H9 (cell line): ENCODE measurements at regions not wholly inside any gene's neighbourhood (a gene's known extent, or its start where the extent isn't known, plus 50 kb on each side); places are given as distances from the start of the nearest gene placed in this dataset.

Source experiments
- DNase-seq: peaks from one replicate; pipeline ENCODE4 v3.0.0-alpha.2; 2017
- H2AFZ ChIP-seq: one replicate; pipeline ENCODE4 v1.6.1; 2013; ENCODE audit warnings: mild to moderate bottlenecking, low read length, control low read depth, moderate library complexity
- H2AK5ac ChIP-seq: 2 replicates; pipeline ENCODE4 v1.6.1; 2013; ENCODE audit warnings: low read length, control low read depth, mixed read lengths; ENCODE audit not compliant: insufficient read length
- H2BK120ac ChIP-seq: one replicate; pipeline ENCODE4 v1.6.1; 2013; ENCODE audit warnings: low read depth, mild to moderate bottlenecking, low read length, control low read depth, inconsistent platforms; ENCODE audit not compliant: poor library complexity, severe bottlenecking
- H2BK12ac ChIP-seq: 2 replicates; pipeline ENCODE4 v1.6.1; 2013; ENCODE audit warnings: low read length, control low read depth, mixed read lengths, low read depth; ENCODE audit not compliant: insufficient read length
- H2BK15ac ChIP-seq: 2 replicates; pipeline ENCODE4 v1.6.1; 2013; ENCODE audit warnings: low read depth, low read length, control low read depth
- H2BK20ac ChIP-seq: one replicate; pipeline ENCODE4 v1.6.1; 2013; ENCODE audit warnings: low read depth, mild to moderate bottlenecking, low read length, control low read depth, inconsistent platforms; ENCODE audit not compliant: poor library complexity, severe bottlenecking
- H2BK5ac ChIP-seq: 2 replicates; pipeline ENCODE4 v1.6.1; 2013; ENCODE audit warnings: low read length, control low read depth, mixed read lengths; ENCODE audit not compliant: insufficient read length
- H3K14ac ChIP-seq: 2 replicates; pipeline ENCODE4 v1.6.1; 2013; ENCODE audit warnings: low read length, control low read depth; ENCODE audit not compliant: insufficient read depth
- H3K18ac ChIP-seq: 2 replicates; pipeline ENCODE4 v1.6.1; 2013; ENCODE audit warnings: low read depth, mild to moderate bottlenecking, mixed read lengths, low read length, control low read depth; ENCODE audit not compliant: insufficient read length
- H3K23ac ChIP-seq: 2 replicates; pipeline ENCODE4 v1.6.1; 2013; ENCODE audit warnings: low read length, control low read depth, mixed read lengths, low read depth; ENCODE audit not compliant: insufficient read length
- H3K23me2 ChIP-seq: 2 replicates; pipeline ENCODE4 v1.6.1; 2013; ENCODE audit warnings: low read depth, mild to moderate bottlenecking, mixed read lengths, low read length, control low read depth; ENCODE audit not compliant: insufficient read length, poor library complexity, severe bottlenecking
- H3K27ac ChIP-seq: 2 replicates; pipeline ENCODE4 v1.5.1; 2013; ENCODE audit warnings: low read length, control low read depth, mixed read lengths, low read depth; ENCODE audit not compliant: insufficient read length
- H3K27me3 ChIP-seq: 2 replicates; pipeline ENCODE4 v1.6.1; 2013; ENCODE audit warnings: low read length, control low read depth, inconsistent platforms; ENCODE audit not compliant: insufficient read depth
- H3K4ac ChIP-seq: 2 replicates; pipeline ENCODE4 v1.6.1; 2013; ENCODE audit warnings: low read depth, mild to moderate bottlenecking, control low read depth, inconsistent platforms, low read length, moderate library complexity
- H3K4me1 ChIP-seq: 2 replicates; pipeline ENCODE4 v1.6.1; 2013; ENCODE audit warnings: low read length, control low read depth, inconsistent platforms; ENCODE audit not compliant: insufficient read depth
- H3K4me2 ChIP-seq: 2 replicates; pipeline ENCODE4 v1.6.1; 2013; ENCODE audit warnings: low read length, control low read depth, mixed read lengths; ENCODE audit not compliant: insufficient read length, insufficient read depth
- H3K56ac ChIP-seq: 2 replicates; pipeline ENCODE4 v1.6.1; 2013; ENCODE audit warnings: low read depth, mild to moderate bottlenecking, mixed read lengths, low read length, control low read depth; ENCODE audit not compliant: insufficient read length
- H3K79me1 ChIP-seq: 2 replicates; pipeline ENCODE4 v1.6.1; 2013; ENCODE audit warnings: low read depth, mild to moderate bottlenecking, moderate library complexity, low read length, control low read depth, inconsistent platforms; ENCODE audit not compliant: insufficient read depth, poor library complexity, severe bottlenecking
- H3K79me2 ChIP-seq: 2 replicates; pipeline ENCODE4 v1.6.1; 2013; ENCODE audit warnings: low read length, control low read depth, inconsistent platforms; ENCODE audit not compliant: insufficient read depth
- H3K9ac ChIP-seq: 2 replicates; pipeline ENCODE4 v1.6.1; 2013; ENCODE audit warnings: low read length, control low read depth, mixed read lengths; ENCODE audit not compliant: insufficient read length; ENCODE audit errors: extremely low read depth
- H3K9me3 ChIP-seq: one replicate; pipeline ENCODE4 v1.6.1; 2013; ENCODE audit warnings: low read depth, low read length, inconsistent platforms; ENCODE audit not compliant: control insufficient read depth
- H3T11ph ChIP-seq: one replicate; pipeline ENCODE4 v1.6.1; 2013; ENCODE audit warnings: mild to moderate bottlenecking, low read length, control low read depth, inconsistent platforms
- H4K20me1 ChIP-seq: one replicate; pipeline ENCODE4 v1.6.1; 2013; ENCODE audit not compliant: control insufficient read depth, insufficient read length, insufficient read depth
- H4K5ac ChIP-seq: 2 replicates; pipeline ENCODE4 v1.6.1; 2013; ENCODE audit warnings: low read depth, mild to moderate bottlenecking, mixed read lengths, low read length, control low read depth; ENCODE audit not compliant: insufficient read length
- H4K8ac ChIP-seq: replicated peaks from 2 replicates; pipeline ENCODE4 v1.6.1; 2013; ENCODE audit warnings: low read length, control low read depth, mixed read lengths, low read depth; ENCODE audit not compliant: insufficient read length
- H4K91ac ChIP-seq: 2 replicates; pipeline ENCODE4 v1.6.1; 2013; ENCODE audit warnings: low read depth, mild to moderate bottlenecking, moderate library complexity, mixed read lengths, low read length, control low read depth; ENCODE audit not compliant: insufficient read length
- H3K27ac Mint-ChIP-seq, 3 experiments: 2 replicates in 2 of 3; 3 replicates in 1 of 3; pipeline ENCODE4 v1.8.0; 2020 to 2021; ENCODE audit warnings: mixed read lengths in 3 of 3, mild to moderate bottlenecking in 1 of 3, moderate library complexity in 1 of 3
- H3K27me3 Mint-ChIP-seq: 2 replicates; pipeline ENCODE4 v1.8.0; 2021; ENCODE audit warnings: low read depth, mild to moderate bottlenecking, moderate library complexity, mixed read lengths
- H3K36me3 Mint-ChIP-seq, 3 experiments: 2 replicates in 2 of 3; 3 replicates in 1 of 3; pipeline ENCODE4 v1.8.0; 2020 to 2021; ENCODE audit warnings: low read depth in 3 of 3, mixed read lengths in 3 of 3; ENCODE audit not compliant: insufficient read depth in 1 of 3
- H3K4me1 Mint-ChIP-seq, 2 experiments: 2 replicates each; pipeline ENCODE4 v1.8.0; 2020; ENCODE audit warnings: mixed read lengths in 2 of 2
- H3K4me3 Mint-ChIP-seq, 2 experiments: 2 replicates in 1 of 2; 3 replicates in 1 of 2; pipeline ENCODE4 v1.8.0; 2020 to 2021; ENCODE audit warnings: mild to moderate bottlenecking in 2 of 2, mixed read lengths in 2 of 2, moderate library complexity in 1 of 2
- H3K9me3 Mint-ChIP-seq, 2 experiments: 2 replicates in 1 of 2; 3 replicates in 1 of 2; pipeline ENCODE4 v1.8.0; 2020; ENCODE audit warnings: mild to moderate bottlenecking in 2 of 2, mixed read lengths in 2 of 2, moderate library complexity in 1 of 2
- WGBS: extraction: QIAGEN DNeasy Blood & Tissue Kit; methylation state at CpG from one replicate; pipeline ENCODE4 v1.1.7; 2013; ENCODE audit warnings: missing lambda C conversion rate, low lambda C conversion rate, mixed read lengths; ENCODE audit not compliant: insufficient read length; ENCODE audit errors: extremely low coverage; 5-methylcytosine and 5-hydroxymethylcytosine counted together
- TF ChIP-seq, protein P1 (sequence below): fragments of 200-600 bp; sonication (generic); conservative IDR thresholded peaks from 3 replicates; pipeline ENCODE4 v1.8.0; 2021; ENCODE audit warnings: antibody characterized with exemption, mild to moderate bottlenecking

DNA sequence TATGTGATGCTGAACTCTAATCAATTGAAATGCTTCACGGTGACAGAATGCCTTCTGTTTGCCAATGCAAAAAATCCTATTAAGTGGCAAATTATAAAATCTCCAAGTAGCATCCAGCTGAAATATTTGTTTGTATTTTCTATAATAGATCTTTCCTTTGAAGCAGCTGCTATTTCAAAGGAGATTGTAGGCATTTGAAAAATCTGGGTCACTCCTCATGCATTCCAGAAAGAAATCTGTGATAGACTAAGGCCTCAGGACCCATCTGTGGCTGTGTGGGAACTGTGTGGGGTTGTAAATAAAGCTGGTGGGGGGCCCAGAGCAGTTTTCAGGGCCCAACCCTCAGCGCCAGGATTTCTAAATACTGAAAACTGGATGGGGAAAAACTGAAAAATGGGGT, 216.9 kb upstream of the ARG1 start:
- Histone ChIP-seq H3K14ac (no peak overlapping the region), H3K4me2 (no peak overlapping the region), H3K27me3 (no peaks in the 10 kb centered on the region), H3K9me3 (no peaks in the 10 kb centered on the region), H2BK20ac (no peak overlapping the region), H4K20me1 (no peaks in the 10 kb centered on the region), H2AK5ac (no peak overlapping the region), H2BK15ac (no peak overlapping the region), H4K91ac (no peak overlapping the region), H3K27ac (no peak overlapping the region), H3K4ac (no peak overlapping the region), H3K23ac (no peak overlapping the region), H3K56ac (no peak overlapping the region), H3K4me1 (no peaks in the 10 kb centered on the region), H3K9ac (no peak overlapping the region), H3K79me2 (no peaks in the 10 kb centered on the region), H2BK5ac (no peak overlapping the region), H4K8ac (no peak overlapping the region), H2BK12ac (no peak overlapping the region), H4K5ac (no peak overlapping the region), H2BK120ac (no peak overlapping the region), H2AFZ (no peak overlapping the region), H3K23me2 (no peaks in the 10 kb centered on the region), H3T11ph (no peak overlapping the region), H3K18ac (no peak overlapping the region), H3K79me1 (no peaks in the 10 kb centered on the region)
- Mint-ChIP-seq H3K4me3 (no peak overlapping the region), H3K36me3 (no peaks in the 10 kb centered on the region), H3K9me3 (no peaks in the 10 kb centered on the region; a peak in 1 of 5 replicates), H3K27ac (no peak overlapping the region), H3K4me1 (peaks cover 0 to 8% of the 10 kb centered on the region in 2 experiments; a peak in 2 of 4 replicates), H3K27me3 (no peaks in the 10 kb centered on the region)
- WGBS: no CpG with 5 or more reads among the region's 2 CpGs
- TF ChIP-seq, protein P1, sequence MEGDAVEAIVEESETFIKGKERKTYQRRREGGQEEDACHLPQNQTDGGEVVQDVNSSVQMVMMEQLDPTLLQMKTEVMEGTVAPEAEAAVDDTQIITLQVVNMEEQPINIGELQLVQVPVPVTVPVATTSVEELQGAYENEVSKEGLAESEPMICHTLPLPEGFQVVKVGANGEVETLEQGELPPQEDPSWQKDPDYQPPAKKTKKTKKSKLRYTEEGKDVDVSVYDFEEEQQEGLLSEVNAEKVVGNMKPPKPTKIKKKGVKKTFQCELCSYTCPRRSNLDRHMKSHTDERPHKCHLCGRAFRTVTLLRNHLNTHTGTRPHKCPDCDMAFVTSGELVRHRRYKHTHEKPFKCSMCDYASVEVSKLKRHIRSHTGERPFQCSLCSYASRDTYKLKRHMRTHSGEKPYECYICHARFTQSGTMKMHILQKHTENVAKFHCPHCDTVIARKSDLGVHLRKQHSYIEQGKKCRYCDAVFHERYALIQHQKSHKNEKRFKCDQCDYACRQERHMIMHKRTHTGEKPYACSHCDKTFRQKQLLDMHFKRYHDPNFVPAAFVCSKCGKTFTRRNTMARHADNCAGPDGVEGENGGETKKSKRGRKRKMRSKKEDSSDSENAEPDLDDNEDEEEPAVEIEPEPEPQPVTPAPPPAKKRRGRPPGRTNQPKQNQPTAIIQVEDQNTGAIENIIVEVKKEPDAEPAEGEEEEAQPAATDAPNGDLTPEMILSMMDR: no peak
- no peak for DNase-seq
